ENCODE measurements at regions not wholly inside any gene's neighbourhood (a gene's known extent, or its start where the extent isn't known, plus 50 kb on each side); places are given as distances from the start of the nearest gene placed in this dataset.

- no peaks in the 10 kb centered on the region for H3K4me1 Mint-ChIP-seq (ENCODE audit: insufficient read depth, unreplicated experiment)
- H3K27me3 Mint-ChIP-seq (ENCODE audit: insufficient read depth, unreplicated experiment) = no peaks in the 10 kb centered on the region
- CTCF ChIA-PET = interaction anchor here (0.8 kb wide), 1 partner anchor 10 kb away, joined by 3 read pairs; no protein-coding TSS in a partner anchor
- no peaks in the 10 kb centered on the region for H3K36me3 Mint-ChIP-seq (ENCODE audit: insufficient read depth, unreplicated experiment)
- no peak for DNase-seq (ENCODE audit: unreplicated experiment)
- no TSS peak for BruUV-seq (replicated peaks)
- intact Hi-C loops (cut with micrococcal nuclease) = no loop called here
- no peak overlapping the region for H3K4me3 Mint-ChIP-seq (ENCODE audit: unreplicated experiment)
- no peak for TF ChIP-seq CTCF (IDR thresholded peaks at IDR 0.05; ENCODE audit: unreplicated experiment)
- no peaks in the 10 kb centered on the region for H3K9me3 Mint-ChIP-seq (ENCODE audit: unreplicated experiment)
- no peak overlapping the region for H3K27ac Mint-ChIP-seq (ENCODE audit: low read depth, unreplicated experiment)
- POLR2A ChIA-PET = no interaction called here
Observed at GRCh38 chr9:108245331-108245730, 610.5 kb downstream of the ACTL7B start.

GRCh38 chr9:108244686-108245085, 611.1 kb downstream of the ACTL7B start:
- H3K4me1 Mint-ChIP-seq (ENCODE audit: insufficient read depth, unreplicated experiment) = no peaks in the 10 kb centered on the region
- no peak overlapping the region for H3K4me3 Mint-ChIP-seq (ENCODE audit: unreplicated experiment)
- H3K36me3 Mint-ChIP-seq (ENCODE audit: insufficient read depth, unreplicated experiment) = no peaks in the 10 kb centered on the region
- BruUV-seq (replicated peaks) = no TSS peak
- no peak for TF ChIP-seq CTCF (IDR thresholded peaks at IDR 0.05; ENCODE audit: unreplicated experiment)
- intact Hi-C loops (cut with micrococcal nuclease) = no loop called here
- ChIA-PET POLR2A (no interaction called here), CTCF (interaction anchor here (0.7 to 0.8 kb wide), 2 partner anchors 9 to 10 kb away, joined by 3 read pairs; no protein-coding TSS in a partner anchor)
- H3K27me3 Mint-ChIP-seq (ENCODE audit: insufficient read depth, unreplicated experiment) = no peaks in the 10 kb centered on the region
- DNase-seq (ENCODE audit: unreplicated experiment) = no peak
- H3K9me3 Mint-ChIP-seq (ENCODE audit: unreplicated experiment) = no peaks in the 10 kb centered on the region
- no peak overlapping the region for H3K27ac Mint-ChIP-seq (ENCODE audit: low read depth, unreplicated experiment)

- no peak for TF ChIP-seq CTCF (IDR thresholded peaks at IDR 0.05; ENCODE audit: unreplicated experiment)
- no TSS peak for BruUV-seq (replicated peaks)
- Mint-ChIP-seq H3K27me3 (ENCODE audit: insufficient read depth, unreplicated experiment) (no peaks in the 10 kb centered on the region), H3K36me3 (ENCODE audit: insufficient read depth, unreplicated experiment) (no peaks in the 10 kb centered on the region), H3K9me3 (ENCODE audit: unreplicated experiment) (no peaks in the 10 kb centered on the region), H3K4me1 (ENCODE audit: insufficient read depth, unreplicated experiment) (no peaks in the 10 kb centered on the region), H3K27ac (ENCODE audit: low read depth, unreplicated experiment) (no peak overlapping the region), H3K4me3 (ENCODE audit: unreplicated experiment) (no peak overlapping the region)
- intact Hi-C loops (cut with micrococcal nuclease) = no loop called here
- no peak for DNase-seq (ENCODE audit: unreplicated experiment)
- CTCF ChIA-PET = interaction anchor here (0.7 kb wide), 1 partner anchor 150 kb away, joined by 3 read pairs; no protein-coding TSS in a partner anchor
- POLR2A ChIA-PET = no interaction called here
Observed at GRCh38 chr9:108241384-108242073, 614.3 kb downstream of the ACTL7B start.

- Mint-ChIP-seq H3K4me1 (ENCODE audit: insufficient read depth, unreplicated experiment) (no peaks in the 10 kb centered on the region), H3K4me3 (ENCODE audit: unreplicated experiment) (no peak overlapping the region), H3K36me3 (ENCODE audit: insufficient read depth, unreplicated experiment) (no peaks in the 10 kb centered on the region), H3K9me3 (ENCODE audit: unreplicated experiment) (no peaks in the 10 kb centered on the region), H3K27ac (ENCODE audit: low read depth, unreplicated experiment) (no peak overlapping the region), H3K27me3 (ENCODE audit: insufficient read depth, unreplicated experiment) (no peaks in the 10 kb centered on the region)
- POLR2A ChIA-PET = interaction anchor here (0.8 kb wide), 1 partner anchor 21 kb away, joined by 4 read pairs; no protein-coding TSS in a partner anchor
- TF ChIP-seq CTCF (IDR thresholded peaks at IDR 0.05; ENCODE audit: unreplicated experiment) = no peak
- BruUV-seq (replicated peaks) = no TSS peak
- CTCF ChIA-PET = interaction anchor here (0.6 kb wide), 1 partner anchor 210 kb away, joined by 3 read pairs; no protein-coding TSS in a partner anchor
- no peak for DNase-seq (ENCODE audit: unreplicated experiment)
- intact Hi-C loops (cut with micrococcal nuclease) = no loop called here
Observed at GRCh38 chr9:108239696-108240321, 616.0 kb downstream of the ACTL7B start.
